ENCODE measurements at regions not wholly inside any gene's neighbourhood (a gene's known extent, or its start where the extent isn't known, plus 50 kb on each side); places are given as distances from the start of the nearest gene placed in this dataset.

DNA sequence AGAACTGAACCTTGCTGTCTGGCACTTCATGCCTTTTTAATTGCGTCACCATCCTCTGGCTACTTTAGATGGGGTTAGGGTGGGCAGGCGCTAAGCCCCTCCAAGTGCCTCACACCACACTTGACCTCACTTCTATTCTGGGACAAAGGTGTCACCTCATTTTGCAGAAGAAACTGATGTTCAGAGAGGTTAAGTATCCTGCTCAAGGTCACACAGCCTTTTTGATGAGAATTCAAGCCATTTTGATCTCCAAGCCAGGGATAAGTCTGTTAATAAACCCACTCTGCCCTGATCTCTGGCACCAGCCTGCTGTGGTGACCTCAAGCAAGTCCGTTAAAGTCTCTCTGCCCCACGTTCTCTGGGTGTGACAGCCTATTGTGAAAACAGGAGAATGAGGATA, 58.8 kb upstream of the PRR23C start:
- TF ChIP-seq CTCF (IDR thresholded peaks at IDR 0.05) (no peak), POLR2A (IDR thresholded peaks at IDR 0.05) (no peak)

Data from lower leg skin (tissue), 3 donors.